Stomach (tissue), 8 donors: ENCODE measurements at regions not wholly inside any gene's neighbourhood (a gene's known extent, or its start where the extent isn't known, plus 50 kb on each side); places are given as distances from the start of the nearest gene placed in this dataset.
"Not testable (repeated sequence)": the region's sequence is repeated elsewhere in the genome, so short reads cannot be mapped to it uniquely, and the experiment has no call there.

Experiments used
- DNase-seq, 2 donors: peaks; one replicate each; pipeline versions ENCODE4 v3.0.0 to v3.0.0-alpha.2; 2013 to 2019
- H3K27ac ChIP-seq, 5 donors: fragments of 200-600 bp in 4 of 5; sonication (generic) in 4 of 5; one replicate each; pipeline ENCODE4 v1.5.1; 2013 to 2019; ENCODE audit warnings: mild to moderate bottlenecking in 1 of 5, moderate library complexity in 1 of 5
- H3K27me3 ChIP-seq, 3 donors: fragments of 200-600 bp; sonication (generic); one replicate each; pipeline ENCODE4 v1.5.1; 2017 to 2019; ENCODE audit warnings: mixed run types in 1 of 3
- H3K36me3 ChIP-seq, 4 donors: fragments of 200-600 bp; sonication (generic); 1 replicate in 3 of 4; 2 replicates in 1 of 4; pipeline ENCODE4 v1.5.1; 2016 to 2019
- H3K4me1 ChIP-seq, 4 donors: fragments of 200-600 bp; sonication (generic); one replicate each; pipeline ENCODE4 v1.5.1; 2016 to 2019
- H3K4me3 ChIP-seq, 4 donors: fragments of 200-600 bp; sonication (generic) in 3 of 4; one replicate each; pipeline ENCODE4 v1.5.1; 2016 to 2019; ENCODE audit warnings: mild to moderate bottlenecking in 1 of 4
- H3K9me3 ChIP-seq, 4 donors: fragments of 200-600 bp; sonication (generic); one replicate each; pipeline ENCODE4 v1.5.1; 2016 to 2019
- CTCF ChIP-seq, 7 experiments: fragments of 450-650 bp in 4 of 7; fragments of 200-600 bp in 3 of 7; sonication (generic) in 3 of 7; IDR thresholded peaks; one replicate each; pipeline ENCODE4 v1.5.1; 2016 to 2019; ENCODE audit warnings: antibody characterized with exemption in 7 of 7, control low read depth in 2 of 7, mild to moderate bottlenecking in 1 of 7
- EP300 ChIP-seq: sonication (generic); formaldehyde crosslinking; IDR thresholded peaks from one replicate; pipeline ENCODE4 v1.6.1; 2017; ENCODE audit warnings: antibody characterized with exemption
- POLR2A ChIP-seq, 4 donors: fragments of 450-650 bp; IDR thresholded peaks; one replicate each; pipeline ENCODE4 v1.6.1; 2016; ENCODE audit warnings: antibody characterized with exemption in 4 of 4, control low read depth in 2 of 4, mild to moderate bottlenecking in 1 of 4, moderate library complexity in 1 of 4
- POLR2AphosphoS5 ChIP-seq, 3 donors: sonication (generic); formaldehyde crosslinking; IDR thresholded peaks; one replicate each; pipeline ENCODE4 v1.6.1; 2016; ENCODE audit warnings: antibody characterized with exemption in 3 of 3
- WGBS, 5 donors: extraction: QIAGEN DNeasy Blood & Tissue Kit in 3 of 5; methylation state at CpG; one replicate each; pipeline versions ENCODE4 v1.1.5 to v1.1.7; 2013 to 2018; 5-methylcytosine and 5-hydroxymethylcytosine counted together
- intact Hi-C: fragments of 100-400 bp; cut with DNase I; formaldehyde crosslinking; loops from one replicate; pipeline ENCODE4 v1.15.1; 2023; ENCODE audit warnings: low total_unique reads
- donor health status: healthy with polysubstance abuse.
- donor health status: Bipolar disorder and iron deficiency.
- donor health status: healthy.

GRCh38 chr14:96717116-96717515 is 80.1 kb upstream of the VRK1 start:
- TF ChIP-seq EP300 = no peak
- no peak for TF ChIP-seq POLR2AphosphoS5 (IDR thresholded peaks at IDR 0.05)
- no peak for TF ChIP-seq POLR2A (IDR thresholded peaks at IDR 0.05)
- TF ChIP-seq CTCF (IDR thresholded peaks at IDR 0.05) = no peak
- no peak overlapping the region for H3K4me3 ChIP-seq
- H3K27me3 ChIP-seq = peaks cover 0 to 27% (median 0%) of the 10 kb centered on the region in 3 donors
- no peaks in the 10 kb centered on the region for H3K9me3 ChIP-seq
- no peak for DNase-seq
- no peaks in the 10 kb centered on the region for H3K36me3 ChIP-seq
- peaks cover 0 to 9% (median 0%) of the 10 kb centered on the region in 4 donors for H3K4me1 ChIP-seq
- no peak overlapping the region for H3K27ac ChIP-seq
- intact Hi-C loops = no loop called here
- 55 to 90% (median 82%) methylated on average over 5 of the region's 5 CpGs for WGBS, 5 donors

DNA sequence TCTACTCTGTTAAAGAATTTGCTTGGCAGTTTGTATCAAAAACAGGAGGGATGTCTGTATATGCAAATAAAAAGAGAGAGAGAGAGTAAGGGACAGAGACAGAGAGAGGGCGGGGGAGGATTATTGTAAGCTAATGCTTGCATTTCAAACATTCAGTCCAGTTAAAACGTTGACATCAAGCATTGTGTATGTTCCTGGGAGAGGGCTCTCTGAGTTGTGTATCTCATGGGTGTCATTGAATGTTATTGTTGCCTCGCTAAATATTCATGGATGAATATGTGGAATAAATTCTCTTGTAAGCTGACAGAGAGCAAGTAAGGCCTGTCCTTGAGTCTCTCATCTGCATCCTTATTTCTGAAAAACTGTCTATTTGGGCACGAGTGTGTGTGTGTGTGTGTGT is 78.8 kb upstream of the VRK1 start:
- H3K9me3 ChIP-seq = no peaks in the 10 kb centered on the region
- 59 to 71% (median 62%) methylated on average over 4 of the region's 4 CpGs for WGBS, 5 donors
- no peak overlapping the region for H3K27ac ChIP-seq
- H3K27me3 ChIP-seq = peaks cover 0 to 17% (median 0%) of the 10 kb centered on the region in 3 donors
- no peak for DNase-seq
- no peak overlapping the region for H3K4me3 ChIP-seq
- no peaks in the 10 kb centered on the region for H3K36me3 ChIP-seq
- H3K4me1 ChIP-seq = peaks cover 0 to 6% (median 0%) of the 10 kb centered on the region in 4 donors
- TF ChIP-seq CTCF (IDR thresholded peaks at IDR 0.05) (no peak), POLR2AphosphoS5 (IDR thresholded peaks at IDR 0.05) (no peak), EP300 (no peak), POLR2A (IDR thresholded peaks at IDR 0.05) (no peak)
- intact Hi-C loops = no loop called here

DNA sequence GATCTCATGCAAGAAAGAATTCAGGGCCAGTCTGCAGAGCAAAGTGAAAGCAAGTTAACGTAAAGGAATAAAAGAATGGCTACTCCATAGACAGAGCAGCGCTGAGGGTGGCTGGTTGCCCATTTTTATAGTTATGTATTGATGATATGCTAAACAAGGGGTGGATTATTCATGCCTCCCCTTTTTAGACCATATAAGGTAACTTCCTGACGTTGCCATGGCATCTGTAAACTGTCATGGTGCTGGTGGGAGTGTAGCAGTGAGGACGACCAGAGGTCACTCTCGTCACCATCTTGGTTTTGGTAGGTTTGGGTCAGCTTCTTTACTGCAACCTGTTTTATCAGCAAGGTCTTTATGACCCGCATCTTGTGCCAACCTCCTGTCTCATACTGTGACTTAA is 76.5 kb upstream of the VRK1 start:
- H3K9me3 ChIP-seq = peaks cover 0 to 17% (median 5%) of the 10 kb centered on the region in 4 donors
- H3K4me1 ChIP-seq, intact Hi-C loops, DNase-seq, H3K4me3 ChIP-seq, H3K27ac ChIP-seq, H3K36me3 ChIP-seq, H3K27me3 ChIP-seq: not testable (repeated sequence)
- 52 to 69% (median 58%) methylated on average over 6 of the region's 6 CpGs for WGBS, 5 donors

DNA sequence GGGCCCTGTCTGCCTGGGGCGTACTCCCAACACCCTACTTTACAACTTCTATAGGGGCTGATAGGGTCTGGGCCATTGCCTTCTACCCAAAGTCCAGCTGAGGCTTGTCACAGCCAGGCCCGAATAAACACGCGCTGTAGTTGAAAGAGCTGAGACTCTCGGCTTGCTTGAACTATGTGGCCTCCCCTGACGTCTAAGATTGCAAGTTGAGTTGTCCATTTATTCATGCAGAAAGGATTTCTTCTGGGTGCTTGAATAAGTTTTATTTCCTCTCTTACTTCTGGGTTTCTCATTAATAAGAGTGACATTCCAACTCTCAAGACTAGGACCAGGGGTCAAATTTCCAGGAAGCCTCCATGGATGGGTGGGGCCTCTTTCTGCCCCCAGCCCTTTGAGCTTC is 74.4 kb upstream of the VRK1 start:
- Histone ChIP-seq H3K4me3 (no peak overlapping the region), H3K36me3 (no peaks in the 10 kb centered on the region), H3K27me3 (peaks cover 0 to 7% (median 0%) of the 10 kb centered on the region in 3 donors), H3K27ac (no peak overlapping the region), H3K4me1 (peaks cover 0 to 4% (median 0%) of the 10 kb centered on the region in 4 donors), H3K9me3 (peaks cover 0 to 17% (median 5%) of the 10 kb centered on the region in 4 donors)
- intact Hi-C loops = no loop called here
- DNase-seq = no peak
- 56 to 71% (median 66%) methylated on average over 6 of the region's 6 CpGs for WGBS, 5 donors
- TF ChIP-seq CTCF (IDR thresholded peaks at IDR 0.05) = no peak
- no peak for TF ChIP-seq POLR2AphosphoS5 (IDR thresholded peaks at IDR 0.05)
- TF ChIP-seq POLR2A (IDR thresholded peaks at IDR 0.05) = no peak
- TF ChIP-seq EP300 = no peak

DNA sequence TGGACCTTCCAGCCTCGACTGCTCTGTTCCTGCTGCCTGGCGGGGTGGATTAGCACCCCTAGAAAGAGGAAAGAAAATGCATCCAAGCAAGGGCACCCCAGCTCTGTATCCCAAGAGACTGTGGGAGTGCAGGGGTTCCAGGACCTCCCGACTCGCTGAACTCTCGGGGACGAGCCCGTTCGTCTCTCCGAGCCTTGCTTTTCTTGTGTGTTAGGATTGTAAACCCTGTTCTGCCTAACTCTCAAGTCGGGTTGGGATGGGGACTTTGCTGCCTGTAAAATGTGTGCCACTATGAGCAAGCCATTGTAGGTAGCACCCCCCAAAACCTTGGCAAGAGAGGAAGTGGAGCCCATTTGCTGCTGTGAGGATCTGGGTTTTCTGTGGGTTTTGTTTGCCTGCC is 73.2 kb upstream of the VRK1 start:
- Histone ChIP-seq H3K27ac (no peak overlapping the region), H3K4me3 (no peak overlapping the region), H3K27me3 (peaks cover 0 to 15% (median 0%) of the 10 kb centered on the region in 3 donors), H3K9me3 (peaks cover 0 to 17% (median 5%) of the 10 kb centered on the region in 4 donors), H3K4me1 (peaks cover 0 to 4% (median 0%) of the 10 kb centered on the region in 4 donors), H3K36me3 (no peaks in the 10 kb centered on the region)
- TF ChIP-seq CTCF (IDR thresholded peaks at IDR 0.05) = no peak
- TF ChIP-seq EP300 = no peak
- TF ChIP-seq POLR2AphosphoS5 (IDR thresholded peaks at IDR 0.05) = no peak
- no peak for TF ChIP-seq POLR2A (IDR thresholded peaks at IDR 0.05)
- intact Hi-C loops = no loop called here
- no peak for DNase-seq
- 88 to 93% (median 91%) methylated on average over 10 of the region's 10 CpGs for WGBS, 5 donors
